A549 (cell line): ENCODE measurements at regions not wholly inside any gene's neighbourhood (a gene's known extent, or its start where the extent isn't known, plus 50 kb on each side); places are given as distances from the start of the nearest gene placed in this dataset.

Source experiments
- ATAC-seq, 2 experiments: fragments of 200-7000 bp in 1 of 2; fragments of >200 bp in 1 of 2; cut with Nextera tagmentation in 1 of 2; cut with Tn5 transposase in 1 of 2; 3 replicates each; pipeline versions ENCODE4 v1.8.0 to v1.9.1; 2018 to 2020; ENCODE audit warnings: mild to moderate bottlenecking in 1 of 2, moderate library complexity in 1 of 2
- CTCF ChIA-PET: fragments of 300-600 bp; sonication (Branson Sonifier 250); formaldehyde crosslinking; extraction: SDS; loops from one replicate; lab custom pipeline; 2021; ENCODE audit warnings: antibody characterized with exemption, inconsistent platforms; lab: Yijun Ruan, JAX
- POLR2A ChIA-PET: fragments of 350-600 bp; formaldehyde crosslinking; extraction: SDS; loops from one replicate; lab custom pipeline; 2021; ENCODE audit warnings: antibody characterized with exemption, inconsistent platforms; lab: Yijun Ruan, JAX
- DNase-seq, 2 experiments: peaks; one replicate each; pipeline versions ENCODE4 v3.0.0 to v3.0.0-alpha.2; 2011 to 2016; ENCODE audit warnings: low read depth in 1 of 2, low spot score in 1 of 2
- FAIRE-seq: peaks from 2 replicates; lab custom pipeline; 2011; peaks lifted over from hg19 to GRCh38; lab: Jason Lieb, UNC
- H3K27ac ChIP-seq, 2 experiments: fragments of >200 bp; sonication (Bioruptor Twin); formaldehyde crosslinking; 3 replicates each; pipeline ENCODE4 v1.5.1; 2016 to 2017
- H3K4me1 ChIP-seq: fragments of >200 bp; sonication (Bioruptor Twin); formaldehyde crosslinking; 3 replicates; pipeline ENCODE4 v1.6.1; 2016
- H3K4me2 ChIP-seq: fragments of >200 bp; sonication (Bioruptor Twin); formaldehyde crosslinking; 3 replicates; pipeline ENCODE4 v1.6.1; 2016
- H3K4me3 ChIP-seq: fragments of >200 bp; sonication (Bioruptor Twin); formaldehyde crosslinking; 3 replicates; pipeline ENCODE4 v1.5.1; 2016
- H3K9me3 ChIP-seq: fragments of >200 bp; sonication (Bioruptor Twin); formaldehyde crosslinking; 3 replicates; pipeline ENCODE4 v1.6.1; 2016
- CBX2 ChIP-seq: fragments of 200-600 bp; sonication (generic); IDR thresholded peaks from 2 replicates; pipeline ENCODE4 v1.6.1; 2016; ENCODE audit warnings: low read depth, mild to moderate bottlenecking, borderline replicate concordance
- CBX8 ChIP-seq: fragments of 200-600 bp; sonication (generic); IDR thresholded peaks from 2 replicates; pipeline ENCODE4 v1.6.1; 2016
- EHF ChIP-seq: fragments of 250-450 bp; sonication (Bioruptor Pico); IDR thresholded peaks from 2 replicates; pipeline ENCODE4 v1.5.0; 2020; ENCODE audit warnings: mild to moderate bottlenecking
- ESRRA ChIP-seq: fragments of 150-350 bp; IDR thresholded peaks from 2 replicates; pipeline ENCODE4 v1.6.1; 2014; ENCODE audit warnings: mild to moderate bottlenecking, low read length, borderline replicate concordance
- FOSB ChIP-seq: fragments of 250-450 bp; sonication (Bioruptor Pico); IDR thresholded peaks from 2 replicates; pipeline ENCODE4 v1.5.0; 2020; ENCODE audit warnings: mild to moderate bottlenecking, moderate library complexity
- HEYL ChIP-seq: fragments of 250-450 bp; sonication (Bioruptor Pico); IDR thresholded peaks from 2 replicates; pipeline ENCODE4 v1.8.0; 2021; ENCODE audit warnings: mild to moderate bottlenecking, moderate library complexity
- HOXA7 ChIP-seq: fragments of 250-450 bp; sonication (Bioruptor Pico); IDR thresholded peaks from 2 replicates; pipeline ENCODE4 v1.5.0; 2020; ENCODE audit warnings: mild to moderate bottlenecking, moderate library complexity
- KDM1A ChIP-seq: fragments of 200-600 bp; sonication (generic); IDR thresholded peaks from 2 replicates; pipeline ENCODE4 v1.6.1; 2016; ENCODE audit warnings: low read depth, mild to moderate bottlenecking
- RAD21 ChIP-seq, 2 experiments: fragments of >200 bp in 1 of 2; sonication (Bioruptor Twin) in 1 of 2; formaldehyde crosslinking in 1 of 2; IDR thresholded peaks in 1 of 2; conservative IDR thresholded peaks in 1 of 2; 2 replicates in 1 of 2; 3 replicates in 1 of 2; pipeline ENCODE4 v1.6.1; 2012 to 2018; ENCODE audit warnings: inconsistent platforms in 1 of 2
- SMC3 ChIP-seq: fragments of >200 bp; sonication (Bioruptor Twin); formaldehyde crosslinking; IDR thresholded peaks from 3 replicates; pipeline ENCODE4 v1.6.1; 2018; ENCODE audit warnings: inconsistent platforms
- SREBF2 ChIP-seq: fragments of 450-650 bp; IDR thresholded peaks from 2 replicates; pipeline ENCODE4 v1.6.1; 2014; ENCODE audit warnings: mild to moderate bottlenecking, moderate library complexity
- TFCP2L1 ChIP-seq: fragments of 250-450 bp; sonication (Bioruptor Pico); IDR thresholded peaks from 2 replicates; pipeline ENCODE4 v1.5.0; 2021; ENCODE audit warnings: mild to moderate bottlenecking
- ZFP36 ChIP-seq: fragments of 450-650 bp; IDR thresholded peaks from 2 replicates; pipeline ENCODE4 v1.6.1; 2014; ENCODE audit warnings: borderline replicate concordance; ENCODE audit not compliant: partially characterized antibody
- WGBS: methylation state at CpG from one replicate; pipeline ENCODE4 v1.1.6; 2017; ENCODE audit errors: missing lambda C conversion rate; 5-methylcytosine and 5-hydroxymethylcytosine counted together
- TF ChIP-seq, protein P1 (sequence below): fragments of 450-650 bp; IDR thresholded peaks from 2 replicates; pipeline ENCODE4 v1.6.1; 2014; ENCODE audit warnings: antibody characterized with exemption
- TF ChIP-seq, protein P2 (sequence below): fragments of >200 bp; sonication (Bioruptor Twin); formaldehyde crosslinking; IDR thresholded peaks from 3 replicates; pipeline ENCODE4 v1.6.1; 2016
- TF ChIP-seq, protein P3 (sequence below): fragments of >200 bp; sonication (Bioruptor Twin); formaldehyde crosslinking; IDR thresholded peaks from 2 replicates; pipeline ENCODE4 v1.6.1; 2016
- TF ChIP-seq, protein P4 (sequence below): IDR thresholded peaks from 2 replicates; pipeline ENCODE4 v1.6.1; 2012
- TF ChIP-seq, protein P5 (sequence below): fragments of >200 bp; sonication (Bioruptor Twin); formaldehyde crosslinking; IDR thresholded peaks from 3 replicates; pipeline ENCODE4 v1.5.1; 2016
- TF ChIP-seq, protein P6 (sequence below): fragments of 200-600 bp; sonication (generic); IDR thresholded peaks from 2 replicates; pipeline ENCODE4 v1.6.1; 2016; ENCODE audit warnings: antibody characterized with exemption, mild to moderate bottlenecking, moderate library complexity

DNA sequence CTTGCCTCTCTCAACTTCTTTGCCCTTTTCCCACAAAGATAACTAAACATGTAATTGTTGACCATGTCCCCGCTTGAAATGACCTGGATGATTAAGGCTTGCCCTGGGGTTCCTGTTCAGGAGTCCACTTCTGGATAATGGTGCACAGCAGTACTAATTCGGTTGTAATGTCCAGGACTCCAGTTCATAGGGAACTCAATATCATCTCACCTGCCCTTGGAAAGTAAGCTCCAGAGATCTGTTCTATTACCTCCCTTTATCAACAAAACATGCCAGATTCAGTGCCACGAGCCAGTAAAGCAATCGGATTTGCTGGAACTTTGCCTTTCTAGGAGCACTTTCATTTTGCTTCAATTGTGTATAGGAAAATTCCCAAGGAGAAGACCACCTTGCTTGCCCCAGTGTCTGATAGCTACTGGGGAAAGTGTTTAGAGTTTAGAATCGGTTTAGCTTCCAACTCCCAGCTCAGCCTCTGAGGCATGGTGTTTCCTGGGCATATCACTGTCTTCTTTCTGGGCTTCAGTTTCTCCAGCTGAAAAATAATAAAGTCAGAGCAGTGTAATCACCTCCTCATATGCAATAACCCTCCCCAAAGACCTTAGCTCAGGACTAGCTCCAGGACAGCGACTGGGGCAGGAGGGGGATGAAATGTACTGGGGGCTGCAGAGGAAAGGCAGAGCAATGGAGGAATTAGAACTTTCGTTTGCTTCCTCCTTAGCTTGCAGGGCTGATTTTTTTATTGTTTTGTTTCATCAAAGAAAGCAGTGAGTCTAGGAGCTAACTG lies 162.6 kb upstream of the CYRIA start:
- POLR2A ChIA-PET = no interaction called here
- no peaks in the 10 kb centered on the region for H3K9me3 ChIP-seq
- no peak for FAIRE-seq
- no peak for TF ChIP-seq ZFP36
- no peak for TF ChIP-seq TFCP2L1 (CRISPR knock-in tag)
- no peak for TF ChIP-seq ESRRA
- no peak for TF ChIP-seq HEYL (CRISPR knock-in tag)
- no peak for TF ChIP-seq FOSB (CRISPR knock-in tag)
- TF ChIP-seq, protein P1, sequence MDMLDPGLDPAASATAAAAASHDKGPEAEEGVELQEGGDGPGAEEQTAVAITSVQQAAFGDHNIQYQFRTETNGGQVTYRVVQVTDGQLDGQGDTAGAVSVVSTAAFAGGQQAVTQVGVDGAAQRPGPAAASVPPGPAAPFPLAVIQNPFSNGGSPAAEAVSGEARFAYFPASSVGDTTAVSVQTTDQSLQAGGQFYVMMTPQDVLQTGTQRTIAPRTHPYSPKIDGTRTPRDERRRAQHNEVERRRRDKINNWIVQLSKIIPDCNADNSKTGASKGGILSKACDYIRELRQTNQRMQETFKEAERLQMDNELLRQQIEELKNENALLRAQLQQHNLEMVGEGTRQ = no peak
- TF ChIP-seq CBX8 = no peak
- TF ChIP-seq, protein P2, sequence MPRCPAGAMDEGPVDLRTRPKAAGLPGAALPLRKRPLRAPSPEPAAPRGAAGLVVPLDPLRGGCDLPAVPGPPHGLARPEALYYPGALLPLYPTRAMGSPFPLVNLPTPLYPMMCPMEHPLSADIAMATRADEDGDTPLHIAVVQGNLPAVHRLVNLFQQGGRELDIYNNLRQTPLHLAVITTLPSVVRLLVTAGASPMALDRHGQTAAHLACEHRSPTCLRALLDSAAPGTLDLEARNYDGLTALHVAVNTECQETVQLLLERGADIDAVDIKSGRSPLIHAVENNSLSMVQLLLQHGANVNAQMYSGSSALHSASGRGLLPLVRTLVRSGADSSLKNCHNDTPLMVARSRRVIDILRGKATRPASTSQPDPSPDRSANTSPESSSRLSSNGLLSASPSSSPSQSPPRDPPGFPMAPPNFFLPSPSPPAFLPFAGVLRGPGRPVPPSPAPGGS = no peak
- TF ChIP-seq SMC3 = no peak
- TF ChIP-seq, protein P3, sequence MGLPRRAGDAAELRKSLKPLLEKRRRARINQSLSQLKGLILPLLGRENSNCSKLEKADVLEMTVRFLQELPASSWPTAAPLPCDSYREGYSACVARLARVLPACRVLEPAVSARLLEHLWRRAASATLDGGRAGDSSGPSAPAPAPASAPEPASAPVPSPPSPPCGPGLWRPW = no peak
- TF ChIP-seq SREBF2 = no peak
- no peak for TF ChIP-seq RAD21 (conservative IDR thresholded peaks at IDR 0.05 in 1 of 2, IDR thresholded peaks at IDR 0.05 in 1 of 2)
- TF ChIP-seq, protein P4, sequence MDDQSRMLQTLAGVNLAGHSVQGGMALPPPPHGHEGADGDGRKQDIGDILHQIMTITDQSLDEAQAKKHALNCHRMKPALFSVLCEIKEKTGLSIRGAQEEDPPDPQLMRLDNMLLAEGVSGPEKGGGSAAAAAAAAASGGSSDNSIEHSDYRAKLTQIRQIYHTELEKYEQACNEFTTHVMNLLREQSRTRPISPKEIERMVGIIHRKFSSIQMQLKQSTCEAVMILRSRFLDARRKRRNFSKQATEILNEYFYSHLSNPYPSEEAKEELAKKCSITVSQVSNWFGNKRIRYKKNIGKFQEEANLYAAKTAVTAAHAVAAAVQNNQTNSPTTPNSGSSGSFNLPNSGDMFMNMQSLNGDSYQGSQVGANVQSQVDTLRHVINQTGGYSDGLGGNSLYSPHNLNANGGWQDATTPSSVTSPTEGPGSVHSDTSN = no peak
- TF ChIP-seq, all 56 proteins: peak for 0
- DNase-seq (no peak), ATAC-seq (no peak)
- no peak overlapping the region for H3K4me2 ChIP-seq
- no peaks in the 10 kb centered on the region for H3K4me1 ChIP-seq
- CTCF ChIA-PET = no interaction called here
- H3K4me3 ChIP-seq = no peak overlapping the region
- H3K27ac ChIP-seq = no peak overlapping the region
- 12% methylated on average over 7 of the region's 7 CpGs for WGBS

DNA sequence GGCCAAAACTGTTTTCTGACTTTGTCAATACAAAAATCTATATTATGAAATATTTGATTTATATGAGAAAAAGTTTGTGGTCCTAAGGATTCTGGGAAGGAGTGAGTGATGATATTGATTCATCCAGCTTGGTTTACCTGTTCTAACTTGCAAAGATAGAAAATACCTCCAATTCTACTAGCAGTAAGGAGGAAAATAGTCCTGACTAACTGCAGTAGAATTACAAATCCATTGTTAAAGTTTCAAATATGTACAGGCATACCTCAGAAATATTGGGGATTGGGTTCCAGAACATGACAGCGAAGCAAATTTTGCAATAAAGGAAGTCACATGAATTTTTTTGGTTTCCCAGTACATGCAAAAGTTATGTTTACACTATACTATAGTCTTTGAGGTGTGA lies 158.8 kb upstream of the CYRIA start:
- CTCF ChIA-PET = no interaction called here
- POLR2A ChIA-PET = no interaction called here
- no peak for DNase-seq
- H3K9me3 ChIP-seq = no peaks in the 10 kb centered on the region
- H3K4me1 ChIP-seq = no peaks in the 10 kb centered on the region
- H3K4me2 ChIP-seq = no peak overlapping the region
- FAIRE-seq = no peak
- WGBS = 4% methylated on average over 1 of the region's 1 CpG
- H3K4me3 ChIP-seq = no peak overlapping the region
- ATAC-seq = no peak
- no peak overlapping the region for H3K27ac ChIP-seq
- TF ChIP-seq HOXA7 (CRISPR knock-in tag) = no peak
- TF ChIP-seq KDM1A = no peak
- TF ChIP-seq, protein P5, sequence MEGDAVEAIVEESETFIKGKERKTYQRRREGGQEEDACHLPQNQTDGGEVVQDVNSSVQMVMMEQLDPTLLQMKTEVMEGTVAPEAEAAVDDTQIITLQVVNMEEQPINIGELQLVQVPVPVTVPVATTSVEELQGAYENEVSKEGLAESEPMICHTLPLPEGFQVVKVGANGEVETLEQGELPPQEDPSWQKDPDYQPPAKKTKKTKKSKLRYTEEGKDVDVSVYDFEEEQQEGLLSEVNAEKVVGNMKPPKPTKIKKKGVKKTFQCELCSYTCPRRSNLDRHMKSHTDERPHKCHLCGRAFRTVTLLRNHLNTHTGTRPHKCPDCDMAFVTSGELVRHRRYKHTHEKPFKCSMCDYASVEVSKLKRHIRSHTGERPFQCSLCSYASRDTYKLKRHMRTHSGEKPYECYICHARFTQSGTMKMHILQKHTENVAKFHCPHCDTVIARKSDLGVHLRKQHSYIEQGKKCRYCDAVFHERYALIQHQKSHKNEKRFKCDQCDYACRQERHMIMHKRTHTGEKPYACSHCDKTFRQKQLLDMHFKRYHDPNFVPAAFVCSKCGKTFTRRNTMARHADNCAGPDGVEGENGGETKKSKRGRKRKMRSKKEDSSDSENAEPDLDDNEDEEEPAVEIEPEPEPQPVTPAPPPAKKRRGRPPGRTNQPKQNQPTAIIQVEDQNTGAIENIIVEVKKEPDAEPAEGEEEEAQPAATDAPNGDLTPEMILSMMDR = no peak
- no peak for TF ChIP-seq CBX2
- TF ChIP-seq, protein P6, sequence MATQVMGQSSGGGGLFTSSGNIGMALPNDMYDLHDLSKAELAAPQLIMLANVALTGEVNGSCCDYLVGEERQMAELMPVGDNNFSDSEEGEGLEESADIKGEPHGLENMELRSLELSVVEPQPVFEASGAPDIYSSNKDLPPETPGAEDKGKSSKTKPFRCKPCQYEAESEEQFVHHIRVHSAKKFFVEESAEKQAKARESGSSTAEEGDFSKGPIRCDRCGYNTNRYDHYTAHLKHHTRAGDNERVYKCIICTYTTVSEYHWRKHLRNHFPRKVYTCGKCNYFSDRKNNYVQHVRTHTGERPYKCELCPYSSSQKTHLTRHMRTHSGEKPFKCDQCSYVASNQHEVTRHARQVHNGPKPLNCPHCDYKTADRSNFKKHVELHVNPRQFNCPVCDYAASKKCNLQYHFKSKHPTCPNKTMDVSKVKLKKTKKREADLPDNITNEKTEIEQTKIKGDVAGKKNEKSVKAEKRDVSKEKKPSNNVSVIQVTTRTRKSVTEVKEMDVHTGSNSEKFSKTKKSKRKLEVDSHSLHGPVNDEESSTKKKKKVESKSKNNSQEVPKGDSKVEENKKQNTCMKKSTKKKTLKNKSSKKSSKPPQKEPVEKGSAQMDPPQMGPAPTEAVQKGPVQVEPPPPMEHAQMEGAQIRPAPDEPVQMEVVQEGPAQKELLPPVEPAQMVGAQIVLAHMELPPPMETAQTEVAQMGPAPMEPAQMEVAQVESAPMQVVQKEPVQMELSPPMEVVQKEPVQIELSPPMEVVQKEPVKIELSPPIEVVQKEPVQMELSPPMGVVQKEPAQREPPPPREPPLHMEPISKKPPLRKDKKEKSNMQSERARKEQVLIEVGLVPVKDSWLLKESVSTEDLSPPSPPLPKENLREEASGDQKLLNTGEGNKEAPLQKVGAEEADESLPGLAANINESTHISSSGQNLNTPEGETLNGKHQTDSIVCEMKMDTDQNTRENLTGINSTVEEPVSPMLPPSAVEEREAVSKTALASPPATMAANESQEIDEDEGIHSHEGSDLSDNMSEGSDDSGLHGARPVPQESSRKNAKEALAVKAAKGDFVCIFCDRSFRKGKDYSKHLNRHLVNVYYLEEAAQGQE = no peak
- no peak for TF ChIP-seq EHF
- TF ChIP-seq, all 56 proteins: peak for 0
